ENCODE measurements at regions not wholly inside any gene's neighbourhood (a gene's known extent, or its start where the extent isn't known, plus 50 kb on each side); places are given as distances from the start of the nearest gene placed in this dataset.

GRCh38 chr1:50261951-50262350, 153.2 kb downstream of the ELAVL4 start:
- Histone ChIP-seq H3K4me2 (ENCODE audit: low read depth, low read length) (no peak overlapping the region), H3K9me3 (ENCODE audit: low read length) (no peaks in the 10 kb centered on the region), H3K27ac (ENCODE audit: extremely low read length, insufficient read depth, low read length) (no peak overlapping the region), H3K36me3 (replicated peaks in 1 of 2; ENCODE audit: control insufficient read depth in 1 of 2, insufficient read depth in 2 of 2, low read length in 2 of 2) (no peaks in the 10 kb centered on the region), H3K4me1 (ENCODE audit: insufficient read depth, low read length) (no peaks in the 10 kb centered on the region), H4K20me1 (ENCODE audit: insufficient read depth, low read length) (no peaks in the 10 kb centered on the region), H3K79me2 (ENCODE audit: insufficient read depth, low read length) (no peaks in the 10 kb centered on the region), H3K9ac (ENCODE audit: insufficient read depth, low read depth, low read length) (no peak overlapping the region), H3K27me3 (ENCODE audit: control insufficient read depth in 1 of 2, insufficient read depth in 2 of 2, low read length in 2 of 2) (no peaks in the 10 kb centered on the region; a peak in 1 of 5 replicates), H2AFZ (ENCODE audit: low read length) (no peak overlapping the region), H3K4me3 (replicated peaks in 1 of 3; ENCODE audit: insufficient read depth in 1 of 3, low read depth in 2 of 3, low read length in 3 of 3) (no peak overlapping the region)
- DNase-seq (ENCODE audit: low spot score) (no peak), ATAC-seq (no peak), FAIRE-seq (no peak)
- WGBS (ENCODE audit: low lambda C conversion rate): 34% methylated on average over 7 of the region's 7 CpGs
- in situ Hi-C loops (cut with HindIII; ENCODE audit: extremely low pct_ligation_motif_present, low pct_unique_long_range_greater_than_20kb) (no loop called here), intact Hi-C loops (cut with micrococcal nuclease; ENCODE audit: unreplicated experiment) (no loop called here)
- BruUV-seq (replicated peaks): no TSS peak
- ChIA-PET CTCF (ENCODE audit: low intra/inter-chr PET ratio, low total read pairs) (no interaction called here), POLR2A (no interaction called here)
- TF ChIP-seq DZIP1 (CRISPR knock-in tag; IDR thresholded peaks at IDR 0.05) (no peak), ZNF180 (CRISPR knock-in tag; IDR thresholded peaks at IDR 0.05; ENCODE audit: borderline replicate concordance, low read depth) (no peak), FOXA3 (CRISPR knock-in tag; IDR thresholded peaks at IDR 0.05) (no peak), MTERF4 (CRISPR knock-in tag; IDR thresholded peaks at IDR 0.05) (no peak), ZNF615 (CRISPR knock-in tag; IDR thresholded peaks at IDR 0.05; ENCODE audit: borderline replicate concordance) (no peak), NR2F1 (CRISPR knock-in tag; IDR thresholded peaks at IDR 0.05) (no peak), HINFP (CRISPR knock-in tag; IDR thresholded peaks at IDR 0.05; ENCODE audit: low read depth) (no peak), ZFP36L1 (CRISPR knock-in tag; IDR thresholded peaks at IDR 0.05) (no peak), HOXA3 (CRISPR knock-in tag; IDR thresholded peaks at IDR 0.05) (no peak), MZF1 (CRISPR knock-in tag; IDR thresholded peaks at IDR 0.05; ENCODE audit: borderline replicate concordance) (no peak), SMYD3 (CRISPR knock-in tag; IDR thresholded peaks at IDR 0.05) (no peak), NPAS2 (CRISPR knock-in tag; IDR thresholded peaks at IDR 0.05; ENCODE audit: borderline replicate concordance) (no peak)
- TF ChIP-seq, protein P1, sequence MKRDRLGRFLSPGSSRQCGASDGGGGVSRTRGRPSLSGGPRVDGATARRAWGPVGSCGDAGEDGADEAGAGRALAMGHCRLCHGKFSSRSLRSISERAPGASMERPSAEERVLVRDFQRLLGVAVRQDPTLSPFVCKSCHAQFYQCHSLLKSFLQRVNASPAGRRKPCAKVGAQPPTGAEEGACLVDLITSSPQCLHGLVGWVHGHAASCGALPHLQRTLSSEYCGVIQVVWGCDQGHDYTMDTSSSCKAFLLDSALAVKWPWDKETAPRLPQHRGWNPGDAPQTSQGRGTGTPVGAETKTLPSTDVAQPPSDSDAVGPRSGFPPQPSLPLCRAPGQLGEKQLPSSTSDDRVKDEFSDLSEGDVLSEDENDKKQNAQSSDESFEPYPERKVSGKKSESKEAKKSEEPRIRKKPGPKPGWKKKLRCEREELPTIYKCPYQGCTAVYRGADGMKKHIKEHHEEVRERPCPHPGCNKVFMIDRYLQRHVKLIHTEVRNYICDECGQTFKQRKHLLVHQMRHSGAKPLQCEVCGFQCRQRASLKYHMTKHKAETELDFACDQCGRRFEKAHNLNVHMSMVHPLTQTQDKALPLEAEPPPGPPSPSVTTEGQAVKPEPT (CRISPR knock-in tag; IDR thresholded peaks at IDR 0.05; ENCODE audit: low read depth): no peak
- TF ChIP-seq, protein P2, sequence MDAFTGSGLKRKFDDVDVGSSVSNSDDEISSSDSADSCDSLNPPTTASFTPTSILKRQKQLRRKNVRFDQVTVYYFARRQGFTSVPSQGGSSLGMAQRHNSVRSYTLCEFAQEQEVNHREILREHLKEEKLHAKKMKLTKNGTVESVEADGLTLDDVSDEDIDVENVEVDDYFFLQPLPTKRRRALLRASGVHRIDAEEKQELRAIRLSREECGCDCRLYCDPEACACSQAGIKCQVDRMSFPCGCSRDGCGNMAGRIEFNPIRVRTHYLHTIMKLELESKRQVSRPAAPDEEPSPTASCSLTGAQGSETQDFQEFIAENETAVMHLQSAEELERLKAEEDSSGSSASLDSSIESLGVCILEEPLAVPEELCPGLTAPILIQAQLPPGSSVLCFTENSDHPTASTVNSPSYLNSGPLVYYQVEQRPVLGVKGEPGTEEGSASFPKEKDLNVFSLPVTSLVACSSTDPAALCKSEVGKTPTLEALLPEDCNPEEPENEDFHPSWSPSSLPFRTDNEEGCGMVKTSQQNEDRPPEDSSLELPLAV (CRISPR knock-in tag; conservative IDR thresholded peaks at IDR 0.05; ENCODE audit: low read depth): no peak
- TF ChIP-seq, protein P3, sequence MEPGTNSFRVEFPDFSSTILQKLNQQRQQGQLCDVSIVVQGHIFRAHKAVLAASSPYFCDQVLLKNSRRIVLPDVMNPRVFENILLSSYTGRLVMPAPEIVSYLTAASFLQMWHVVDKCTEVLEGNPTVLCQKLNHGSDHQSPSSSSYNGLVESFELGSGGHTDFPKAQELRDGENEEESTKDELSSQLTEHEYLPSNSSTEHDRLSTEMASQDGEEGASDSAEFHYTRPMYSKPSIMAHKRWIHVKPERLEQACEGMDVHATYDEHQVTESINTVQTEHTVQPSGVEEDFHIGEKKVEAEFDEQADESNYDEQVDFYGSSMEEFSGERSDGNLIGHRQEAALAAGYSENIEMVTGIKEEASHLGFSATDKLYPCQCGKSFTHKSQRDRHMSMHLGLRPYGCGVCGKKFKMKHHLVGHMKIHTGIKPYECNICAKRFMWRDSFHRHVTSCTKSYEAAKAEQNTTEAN (CRISPR knock-in tag; conservative IDR thresholded peaks at IDR 0.05): no peak
